Testis (tissue), 2 donors: ENCODE measurements at regions not wholly inside any gene's neighbourhood (a gene's known extent, or its start where the extent isn't known, plus 50 kb on each side); places are given as distances from the start of the nearest gene placed in this dataset.

Experiments used
- DNase-seq: peaks from one replicate; pipeline ENCODE4 v3.0.0-alpha.2; 2019
- H3K27ac ChIP-seq, 2 donors: fragments of 200-600 bp; sonication (generic); one replicate each; pipeline ENCODE4 v1.5.1; 2019
- H3K27me3 ChIP-seq: fragments of 200-600 bp; sonication (generic); one replicate; pipeline ENCODE4 v1.5.1; 2019
- H3K36me3 ChIP-seq: fragments of 200-600 bp; sonication (generic); one replicate; pipeline ENCODE4 v1.5.1; 2017; ENCODE audit warnings: low read depth; ENCODE audit errors: missing control alignments
- H3K4me1 ChIP-seq: fragments of 200-600 bp; sonication (generic); one replicate; pipeline ENCODE4 v1.5.1; 2019
- H3K4me3 ChIP-seq, 2 donors: fragments of 200-600 bp; sonication (generic); one replicate each; pipeline ENCODE4 v1.5.1; 2017 to 2019
- H3K9me3 ChIP-seq: fragments of 200-600 bp; sonication (generic); one replicate; pipeline ENCODE4 v1.5.1; 2017
- CTCF ChIP-seq, 3 experiments: fragments of 450-650 bp in 2 of 3; fragments of 200-600 bp in 1 of 3; sonication (generic) in 1 of 3; IDR thresholded peaks; one replicate each; pipeline ENCODE4 v1.5.1; 2016 to 2019; ENCODE audit warnings: antibody characterized with exemption in 3 of 3, mild to moderate bottlenecking in 2 of 3, moderate library complexity in 1 of 3
- POLR2A ChIP-seq: fragments of 450-650 bp; IDR thresholded peaks from one replicate; pipeline ENCODE4 v1.6.1; 2017; ENCODE audit warnings: antibody characterized with exemption, mild to moderate bottlenecking, moderate library complexity
- WGBS, 2 donors: methylation state at CpG; one replicate each; pipeline ENCODE4 v1.1.5; 2018; 5-methylcytosine and 5-hydroxymethylcytosine counted together
- intact Hi-C: fragments of 100-400 bp; cut with DNase I; formaldehyde crosslinking; loops from one replicate; pipeline ENCODE4 v1.15.1; 2023; ENCODE audit warnings: low total_unique reads

DNA sequence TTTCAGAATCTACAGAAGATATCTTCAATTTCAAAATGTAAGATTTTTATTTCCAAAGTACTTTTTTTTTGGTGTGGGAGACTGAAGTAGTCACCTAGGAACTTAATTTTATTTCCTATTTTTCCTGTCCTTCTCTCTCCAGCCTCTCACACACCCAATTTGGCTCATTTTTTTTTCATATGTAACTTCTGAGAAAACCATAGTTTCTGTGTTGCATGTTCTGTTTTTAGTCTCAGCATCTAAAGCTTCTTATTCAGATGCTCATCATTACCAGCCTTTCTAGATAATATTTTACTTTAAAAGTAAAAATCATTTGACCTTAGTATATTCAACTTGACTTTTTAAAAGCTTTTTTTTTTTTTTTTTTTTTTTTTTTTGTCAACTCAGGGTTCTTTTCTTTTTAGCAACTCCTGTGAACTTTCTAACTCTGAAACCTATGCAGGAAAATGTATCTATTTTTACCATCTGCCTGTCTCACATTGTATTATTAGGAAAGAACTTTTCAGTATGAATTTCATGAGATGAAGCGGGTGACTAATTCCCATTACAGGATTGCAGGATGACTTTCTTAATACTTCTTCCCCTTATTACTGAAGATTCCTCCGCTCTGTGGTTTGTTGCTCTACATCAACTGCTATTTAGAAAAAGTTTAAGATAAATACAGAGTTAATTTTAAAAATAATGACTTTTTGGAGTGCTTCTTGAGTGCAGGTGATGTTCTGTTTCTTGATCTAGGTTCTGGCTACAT is 73.6 kb upstream of the LSM8 start:
- intact Hi-C loops = no loop called here
- Histone ChIP-seq H3K27ac (no peak overlapping the region), H3K27me3 (no peaks in the 10 kb centered on the region), H3K4me1 (no peaks in the 10 kb centered on the region), H3K9me3 (no peaks in the 10 kb centered on the region), H3K36me3 (no peaks in the 10 kb centered on the region), H3K4me3 (no peak overlapping the region)
- no peak for TF ChIP-seq CTCF (IDR thresholded peaks at IDR 0.05)
- TF ChIP-seq POLR2A = no peak
- DNase-seq = no peak
- 92 to 98% methylated on average over 2 of the region's 2 CpGs for WGBS, 2 donors

DNA sequence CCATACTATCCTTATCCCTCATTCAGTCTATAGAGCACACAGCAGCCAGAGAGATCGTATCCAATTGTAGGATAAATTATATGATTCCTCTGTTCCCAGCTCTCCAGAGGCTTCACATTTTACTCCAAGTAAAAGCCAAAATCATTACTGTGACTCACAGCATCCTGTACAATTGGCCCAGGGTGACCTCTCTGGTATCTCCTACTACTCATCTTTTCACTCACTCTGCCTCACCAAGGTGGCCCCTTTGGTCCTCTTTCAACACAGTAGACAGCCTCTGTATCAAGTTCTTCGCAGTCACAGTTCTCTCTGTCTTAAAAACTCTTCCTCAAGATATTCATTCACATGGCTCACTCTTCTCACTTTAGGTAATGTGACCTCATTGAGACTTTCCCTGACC is 72.6 kb upstream of the LSM8 start:
- DNase-seq = no peak
- Histone ChIP-seq H3K36me3 (no peaks in the 10 kb centered on the region), H3K9me3 (no peaks in the 10 kb centered on the region), H3K4me1 (no peaks in the 10 kb centered on the region), H3K4me3 (no peak overlapping the region), H3K27ac (no peak overlapping the region), H3K27me3 (no peaks in the 10 kb centered on the region)
- 90 to 93% methylated on average over 2 of the region's 2 CpGs for WGBS, 2 donors
- intact Hi-C loops = no loop called here
- TF ChIP-seq CTCF (IDR thresholded peaks at IDR 0.05) (no peak), POLR2A (no peak)

DNA sequence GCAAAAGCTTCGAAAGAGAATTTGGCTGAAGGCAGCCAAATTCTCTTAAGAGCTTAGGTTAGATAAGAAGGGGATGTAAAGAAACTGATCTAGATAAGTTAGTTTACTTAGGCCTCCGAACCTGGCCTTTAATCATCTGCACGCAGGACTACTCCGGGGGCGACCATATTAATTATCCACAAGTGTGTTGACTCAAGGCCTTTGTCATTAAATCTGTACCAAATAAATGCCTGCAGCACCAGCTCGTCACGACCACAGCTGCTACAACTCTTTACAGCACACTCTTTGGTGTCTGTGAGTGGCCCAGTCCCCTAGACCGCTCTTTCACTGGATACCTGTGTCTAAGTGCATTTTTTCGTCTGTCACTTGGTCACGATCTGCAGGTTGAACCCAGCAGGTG is 69.8 kb upstream of the LSM8 start:
- no peak for DNase-seq
- H3K27me3 ChIP-seq = no peaks in the 10 kb centered on the region
- no peak for TF ChIP-seq POLR2A
- no peak for TF ChIP-seq CTCF (IDR thresholded peaks at IDR 0.05)
- no peak overlapping the region for H3K27ac ChIP-seq
- WGBS, 2 donors = 89 to 95% methylated on average over 10 of the region's 10 CpGs
- intact Hi-C loops = no loop called here
- no peak overlapping the region for H3K4me3 ChIP-seq
- no peaks in the 10 kb centered on the region for H3K4me1 ChIP-seq
- H3K36me3 ChIP-seq = no peaks in the 10 kb centered on the region
- H3K9me3 ChIP-seq = no peaks in the 10 kb centered on the region

DNA sequence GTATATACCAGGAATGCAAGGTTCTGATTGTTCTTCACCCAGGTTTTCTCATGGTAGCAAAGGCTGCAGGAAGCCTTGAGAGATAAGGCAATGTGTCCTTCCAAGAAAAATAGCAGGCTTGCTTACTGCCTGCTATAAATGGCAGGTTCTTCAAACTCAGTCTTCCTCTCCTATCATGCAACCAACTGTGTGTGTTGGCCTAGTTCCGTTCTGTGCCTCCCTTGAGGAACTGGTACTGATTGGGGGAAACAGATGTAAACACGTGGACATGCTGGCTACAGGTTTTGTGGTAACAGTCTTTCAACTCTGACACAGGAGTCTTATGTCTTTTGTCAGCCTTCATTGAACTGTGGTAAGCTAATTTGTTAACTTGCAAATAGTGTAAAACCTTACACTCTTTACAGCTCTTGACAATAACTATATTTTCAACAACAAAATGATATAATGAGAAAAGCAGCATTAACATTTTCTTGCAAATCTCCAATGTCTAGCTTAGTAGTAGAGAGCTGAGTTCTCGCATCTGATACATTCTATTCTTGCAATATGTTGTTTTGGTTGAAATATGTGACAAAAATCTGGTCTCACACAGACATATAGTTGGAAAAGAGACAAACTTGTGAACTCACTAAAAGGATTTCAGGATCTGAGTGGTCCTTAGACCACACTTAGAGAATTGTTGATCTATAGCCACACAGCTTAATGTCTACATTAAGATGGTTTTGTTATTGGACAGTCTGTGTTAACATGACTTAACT is 54.7 kb upstream of the LSM8 start:
- WGBS, 2 donors = 47 to 64% methylated on average over 3 of the region's 3 CpGs
- H3K27me3 ChIP-seq = no peaks in the 10 kb centered on the region
- H3K9me3 ChIP-seq = no peaks in the 10 kb centered on the region
- intact Hi-C loops = no loop called here
- H3K4me1 ChIP-seq = no peaks in the 10 kb centered on the region
- H3K27ac ChIP-seq = no peak overlapping the region
- no peak overlapping the region for H3K4me3 ChIP-seq
- no peaks in the 10 kb centered on the region for H3K36me3 ChIP-seq
- DNase-seq = no peak
- TF ChIP-seq POLR2A = no peak
- no peak for TF ChIP-seq CTCF (IDR thresholded peaks at IDR 0.05)

GRCh38 chr7:118132764-118133163 is 51.2 kb upstream of the LSM8 start:
- TF ChIP-seq POLR2A = no peak
- TF ChIP-seq CTCF (IDR thresholded peaks at IDR 0.05) = no peak
- intact Hi-C loops = no loop called here
- Histone ChIP-seq H3K9me3 (no peaks in the 10 kb centered on the region), H3K4me1 (no peaks in the 10 kb centered on the region), H3K27ac (no peak overlapping the region), H3K36me3 (no peaks in the 10 kb centered on the region), H3K27me3 (no peaks in the 10 kb centered on the region), H3K4me3 (no peak overlapping the region)
- whole genome bisulfite sequencing, 2 donors = 74 to 83% methylated on average over 2 of the region's 2 CpGs
- DNase-seq = no peak
